PFSK-1 (cell line): ENCODE measurements at regions not wholly inside any gene's neighbourhood (a gene's known extent, or its start where the extent isn't known, plus 50 kb on each side); places are given as distances from the start of the nearest gene placed in this dataset.

Experiments used
- TAF1 ChIP-seq: IDR thresholded peaks from 2 replicates; pipeline ENCODE4 v1.6.1; 2012; ENCODE audit warnings: low read length, control low read depth, borderline replicate concordance; ENCODE audit not compliant: insufficient read depth
- TF ChIP-seq, protein P1 (sequence below), 2 experiments: IDR thresholded peaks; 2 replicates each; pipeline versions ENCODE4 v1.6.1 to v1.8.0; 2011 to 2012; ENCODE audit warnings: low read depth in 2 of 2, low read length in 2 of 2, control low read depth in 1 of 2, inconsistent platforms in 1 of 2, mild to moderate bottlenecking in 1 of 2, moderate library complexity in 1 of 2; ENCODE audit not compliant: insufficient read depth in 1 of 2

DNA sequence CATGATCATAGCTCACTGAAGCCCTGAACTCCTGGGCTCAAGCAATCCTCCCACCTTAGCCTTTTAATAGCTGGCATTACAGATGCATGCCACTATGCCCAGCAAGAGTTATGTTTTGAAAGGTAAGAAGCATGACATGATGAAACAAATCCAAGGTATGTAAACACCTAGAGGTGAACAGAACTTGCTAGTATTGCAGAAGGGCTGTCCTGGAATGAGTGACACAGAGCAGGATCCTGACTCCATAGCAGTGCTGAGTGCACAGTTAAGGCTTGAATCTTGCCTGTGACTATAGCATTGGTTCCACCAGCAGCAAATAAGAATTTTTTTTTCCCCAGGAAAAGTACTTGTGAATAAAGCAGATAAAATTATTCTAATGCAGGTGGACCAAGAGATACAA, 309.5 kb downstream of the PIK3C3 start:
- TF ChIP-seq TAF1, result no peak
- TF ChIP-seq, protein P1, sequence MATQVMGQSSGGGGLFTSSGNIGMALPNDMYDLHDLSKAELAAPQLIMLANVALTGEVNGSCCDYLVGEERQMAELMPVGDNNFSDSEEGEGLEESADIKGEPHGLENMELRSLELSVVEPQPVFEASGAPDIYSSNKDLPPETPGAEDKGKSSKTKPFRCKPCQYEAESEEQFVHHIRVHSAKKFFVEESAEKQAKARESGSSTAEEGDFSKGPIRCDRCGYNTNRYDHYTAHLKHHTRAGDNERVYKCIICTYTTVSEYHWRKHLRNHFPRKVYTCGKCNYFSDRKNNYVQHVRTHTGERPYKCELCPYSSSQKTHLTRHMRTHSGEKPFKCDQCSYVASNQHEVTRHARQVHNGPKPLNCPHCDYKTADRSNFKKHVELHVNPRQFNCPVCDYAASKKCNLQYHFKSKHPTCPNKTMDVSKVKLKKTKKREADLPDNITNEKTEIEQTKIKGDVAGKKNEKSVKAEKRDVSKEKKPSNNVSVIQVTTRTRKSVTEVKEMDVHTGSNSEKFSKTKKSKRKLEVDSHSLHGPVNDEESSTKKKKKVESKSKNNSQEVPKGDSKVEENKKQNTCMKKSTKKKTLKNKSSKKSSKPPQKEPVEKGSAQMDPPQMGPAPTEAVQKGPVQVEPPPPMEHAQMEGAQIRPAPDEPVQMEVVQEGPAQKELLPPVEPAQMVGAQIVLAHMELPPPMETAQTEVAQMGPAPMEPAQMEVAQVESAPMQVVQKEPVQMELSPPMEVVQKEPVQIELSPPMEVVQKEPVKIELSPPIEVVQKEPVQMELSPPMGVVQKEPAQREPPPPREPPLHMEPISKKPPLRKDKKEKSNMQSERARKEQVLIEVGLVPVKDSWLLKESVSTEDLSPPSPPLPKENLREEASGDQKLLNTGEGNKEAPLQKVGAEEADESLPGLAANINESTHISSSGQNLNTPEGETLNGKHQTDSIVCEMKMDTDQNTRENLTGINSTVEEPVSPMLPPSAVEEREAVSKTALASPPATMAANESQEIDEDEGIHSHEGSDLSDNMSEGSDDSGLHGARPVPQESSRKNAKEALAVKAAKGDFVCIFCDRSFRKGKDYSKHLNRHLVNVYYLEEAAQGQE (IDR thresholded peaks at IDR 0.05; ENCODE audit: insufficient read depth in 1 of 2, low read depth in 2 of 2, low read length in 2 of 2), result no peak
